HCT116 (cell line): ENCODE measurements at regions not wholly inside any gene's neighbourhood (a gene's known extent, or its start where the extent isn't known, plus 50 kb on each side); places are given as distances from the start of the nearest gene placed in this dataset.

Source experiments
- ATAC-seq: fragments of 200-7000 bp; cut with Tn5 transposase; 2 replicates; pipeline ENCODE4 v1.9.1; 2020; ENCODE audit warnings: mild to moderate bottlenecking, moderate library complexity
- BruUV-seq: library from RNA; stranded (reverse); fragments of 400-500 nt; replicated peaks from 2 replicates; lab custom pipeline; 2021; lab: Mats Ljungman, UMichigan
- CTCF ChIA-PET: fragments of 300-600 bp; sonication (Branson Sonifier 250); formaldehyde crosslinking; loops from one replicate; lab custom pipeline; 2021; ENCODE audit warnings: antibody characterized with exemption; lab: Charles Lee
- POLR2A ChIA-PET: fragments of 300-600, 350-600 bp; sonication (Branson Sonifier 250); formaldehyde crosslinking; loops from one replicate; lab custom pipeline; 2021; ENCODE audit warnings: antibody characterized with exemption; lab: Charles Lee
- RAD21 ChIA-PET, 2 experiments: fragments of 300-600 bp; sonication (Branson Sonifier 250); formaldehyde crosslinking; loops; one replicate each; lab custom pipeline; 2023; ENCODE audit warnings: low total read pairs in 2 of 2; ENCODE audit not compliant: uncharacterized antibody in 2 of 2, unreplicated experiment in 2 of 2, low non-redundant PET in 1 of 2; lab: Charles Lee
- DNase-seq: peaks from one replicate; pipeline ENCODE4 v3.0.0-alpha.2; 2010; ENCODE audit warnings: low read depth, low spot score
- H2AFZ ChIP-seq: fragments of 200-600 bp; shearing (Covaris generic), sonication (generic); 2 replicates; pipeline ENCODE4 v1.6.1; 2017; ENCODE audit warnings: low read depth, mixed run types, mixed read lengths, antibody characterized with exemption, low read length; ENCODE audit not compliant: poor library complexity, severe bottlenecking
- H3K27ac ChIP-seq: 2 replicates; pipeline ENCODE4 v1.5.1; 2012; ENCODE audit warnings: low read depth, low read length
- H3K27me3 ChIP-seq: fragments of 200-600 bp; sonication (generic); 2 replicates; pipeline ENCODE4 v1.6.1; 2016; ENCODE audit warnings: mixed run types, low read length, mixed read lengths; ENCODE audit not compliant: insufficient read depth
- H3K36me3 ChIP-seq, 2 experiments: fragments of 200-500 bp in 1 of 2; fragments of 200-600 bp in 1 of 2; sonication (Bioruptor generic) in 1 of 2; sonication (generic) in 1 of 2; 2 replicates each; pipeline versions ENCODE4 v1.5.1 to v1.6.1; 2014 to 2016; ENCODE audit warnings: low read length in 2 of 2, inconsistent platforms in 1 of 2, mixed read lengths in 1 of 2, mixed run types in 1 of 2; ENCODE audit not compliant: insufficient read depth in 2 of 2, control insufficient read depth in 1 of 2
- H3K4me1 ChIP-seq, 2 experiments: fragments of 200-600 bp in 1 of 2; sonication (generic) in 1 of 2; 2 replicates each; pipeline versions ENCODE4 v1.5.1 to v1.6.1; 2012 to 2017; ENCODE audit warnings: low read length in 2 of 2, inconsistent platforms in 1 of 2, mild to moderate bottlenecking in 1 of 2, mixed read lengths in 1 of 2, mixed run types in 1 of 2, moderate library complexity in 1 of 2; ENCODE audit not compliant: insufficient read depth in 2 of 2, control insufficient read depth in 1 of 2
- H3K4me2 ChIP-seq: fragments of 200-600 bp; sonication (generic); 2 replicates; pipeline ENCODE4 v1.6.1; 2017; ENCODE audit warnings: mixed run types, low read length, mixed read lengths
- H3K4me3 ChIP-seq, 2 experiments: fragments of 200-600 bp in 1 of 2; sonication (generic) in 1 of 2; replicated peaks in 1 of 2; 2 replicates each; pipeline ENCODE4 v1.5.1; 2011 to 2016; ENCODE audit warnings: low read length in 2 of 2, control low read depth in 1 of 2, low read depth in 1 of 2, mild to moderate bottlenecking in 1 of 2, mixed read lengths in 1 of 2, mixed run types in 1 of 2
- H3K79me2 ChIP-seq: fragments of 200-600 bp; sonication (generic); 2 replicates; pipeline ENCODE4 v1.6.1; 2017; ENCODE audit warnings: mild to moderate bottlenecking, mixed run types, low read length, moderate library complexity, mixed read lengths; ENCODE audit not compliant: insufficient read depth
- H3K9ac ChIP-seq: fragments of 200-600 bp; sonication (generic); 2 replicates; pipeline ENCODE4 v1.6.1; 2016; ENCODE audit warnings: low read length, mixed read lengths
- H3K9me2 ChIP-seq: fragments of 200-600 bp; sonication (generic), shearing (Covaris generic); 2 replicates; pipeline ENCODE4 v1.6.1; 2017; ENCODE audit warnings: mixed run types, mild to moderate bottlenecking, moderate library complexity; ENCODE audit not compliant: insufficient read depth
- H3K9me3 ChIP-seq, 2 experiments: fragments of 200-500 bp in 1 of 2; fragments of 200-600 bp in 1 of 2; sonication (Bioruptor generic) in 1 of 2; sonication (generic) in 1 of 2; 2 replicates each; pipeline ENCODE4 v1.6.1; 2014 to 2017; ENCODE audit warnings: low read length in 2 of 2, mixed read lengths in 2 of 2, inconsistent platforms in 1 of 2, low read depth in 1 of 2, mild to moderate bottlenecking in 1 of 2, mixed run types in 1 of 2, moderate library complexity in 1 of 2; ENCODE audit not compliant: control insufficient read depth in 1 of 2, insufficient read depth in 1 of 2
- H4K20me1 ChIP-seq: fragments of 200-600 bp; sonication (generic), shearing (Covaris generic); 2 replicates; pipeline ENCODE4 v1.6.1; 2017; ENCODE audit warnings: mixed run types, mild to moderate bottlenecking, moderate library complexity; ENCODE audit not compliant: insufficient read depth
- ATF3 ChIP-seq: IDR thresholded peaks from 2 replicates; pipeline ENCODE4 v1.6.1; 2012
- CBX3 ChIP-seq: IDR thresholded peaks from 2 replicates; pipeline ENCODE4 v1.6.1; 2012; ENCODE audit warnings: low read depth
- CEBPB ChIP-seq: IDR thresholded peaks from 2 replicates; pipeline ENCODE4 v1.6.1; 2012; ENCODE audit warnings: low read depth
- CTCF ChIP-seq, 3 experiments: fragments of 200-600 bp in 1 of 3; sonication (generic) in 1 of 3; IDR thresholded peaks in 2 of 3; conservative IDR thresholded peaks in 1 of 3; 2 replicates each; pipeline ENCODE4 v1.5.1; 2012 to 2017; ENCODE audit warnings: low read depth in 2 of 3, low read length in 2 of 3, antibody characterized with exemption in 1 of 3, borderline replicate concordance in 1 of 3, control low read depth in 1 of 3, mild to moderate bottlenecking in 1 of 3, mixed read lengths in 1 of 3, mixed run types in 1 of 3, moderate library complexity in 1 of 3; ENCODE audit not compliant: insufficient read depth in 1 of 3
- ELF1 ChIP-seq: IDR thresholded peaks from 2 replicates; pipeline ENCODE4 v1.6.1; 2012; ENCODE audit warnings: low read depth, borderline replicate concordance
- EZH2 ChIP-seq: fragments of 200-600 bp; sonication (generic); IDR thresholded peaks from 2 replicates; pipeline ENCODE4 v1.6.1; 2017; ENCODE audit warnings: antibody characterized with exemption, mixed run types
- FOSL1 ChIP-seq: IDR thresholded peaks from 2 replicates; pipeline ENCODE4 v1.6.1; 2012; ENCODE audit warnings: low read depth
- JUND ChIP-seq: IDR thresholded peaks from 2 replicates; pipeline ENCODE4 v1.6.1; 2012
- POLR2AphosphoS5 ChIP-seq: IDR thresholded peaks from 2 replicates; pipeline ENCODE4 v1.6.1; 2011; ENCODE audit warnings: mild to moderate bottlenecking, low read depth, low read length, moderate library complexity
- SIN3A ChIP-seq: IDR thresholded peaks from 2 replicates; pipeline ENCODE4 v1.6.1; 2012; ENCODE audit warnings: low read depth
- intact Hi-C: fragments of 100-400 bp; cut with micrococcal nuclease; formaldehyde crosslinking; loops from 2 replicates; pipeline ENCODE4 v1.10.0; 2022
- TF ChIP-seq, protein P1 (sequence below): IDR thresholded peaks from 2 replicates; pipeline ENCODE4 v1.6.1; 2012
- TF ChIP-seq, protein P2 (sequence below): IDR thresholded peaks from 2 replicates; pipeline ENCODE4 v1.6.1; 2011; ENCODE audit warnings: mild to moderate bottlenecking, low read length, moderate library complexity; ENCODE audit not compliant: insufficient replicate concordance; ENCODE audit errors: extremely low read depth
- TF ChIP-seq, protein P3 (sequence below): IDR thresholded peaks from 2 replicates; pipeline ENCODE4 v1.6.1; 2012; ENCODE audit warnings: low read depth

GRCh38 chr7:68133045-68133444 lies 1136.4 kb downstream of the TYW1 start:
- ATAC-seq = no peak
- TF ChIP-seq ATF3 = no peak
- TF ChIP-seq EZH2 = no peak
- no peak for TF ChIP-seq CTCF (IDR thresholded peaks at IDR 0.05 in 2 of 3, conservative IDR thresholded peaks at IDR 0.05 in 1 of 3; ENCODE audit: borderline replicate concordance in 1 of 3, insufficient read depth in 1 of 3, low read depth in 2 of 3, low read length in 2 of 3)
- TF ChIP-seq ELF1 = no peak
- no peak for TF ChIP-seq JUND
- TF ChIP-seq, protein P1, sequence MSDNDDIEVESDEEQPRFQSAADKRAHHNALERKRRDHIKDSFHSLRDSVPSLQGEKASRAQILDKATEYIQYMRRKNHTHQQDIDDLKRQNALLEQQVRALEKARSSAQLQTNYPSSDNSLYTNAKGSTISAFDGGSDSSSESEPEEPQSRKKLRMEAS = no peak
- RAD21 ChIA-PET = no interaction called here
- Histone ChIP-seq H3K27me3 (no peaks in the 10 kb centered on the region), H4K20me1 (no peaks in the 10 kb centered on the region), H3K79me2 (no peaks in the 10 kb centered on the region), H3K27ac (no peak overlapping the region), H3K36me3 (no peaks in the 10 kb centered on the region), H3K9me3 (peaks cover 0 to 13% of the 10 kb centered on the region in 2 experiments; a peak in 2 of 4 replicates), H3K4me3 (no peak overlapping the region), H3K9me2 (no peaks in the 10 kb centered on the region), H3K9ac (no peak overlapping the region), H3K4me2 (no peak overlapping the region), H2AFZ (no peak overlapping the region), H3K4me1 (no peaks in the 10 kb centered on the region)
- POLR2A ChIA-PET = no interaction called here
- intact Hi-C loops = no loop called here
- DNase-seq = no peak
- no TSS peak for BruUV-seq
- CTCF ChIA-PET = no interaction called here

DNA sequence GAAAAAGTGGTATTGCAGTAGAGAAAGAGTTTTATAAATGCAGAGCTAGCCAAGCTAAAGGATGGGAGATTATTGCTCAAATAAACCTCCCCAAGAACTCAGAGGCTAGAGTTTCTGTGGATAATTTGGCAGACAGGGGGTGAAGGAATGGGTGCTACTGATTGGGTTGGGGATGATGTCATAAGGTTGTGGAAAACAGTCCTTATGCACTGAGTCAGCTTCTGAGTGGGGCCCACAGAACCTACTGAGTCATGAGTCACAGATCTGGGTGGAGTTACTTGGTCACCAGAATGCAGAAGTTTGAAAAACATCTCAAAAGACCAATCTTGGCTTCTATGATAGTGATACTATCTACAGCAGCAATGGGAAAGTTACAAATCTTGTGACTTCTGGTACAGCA lies 1146.7 kb downstream of the TYW1 start:
- POLR2A ChIA-PET = no interaction called here
- Histone ChIP-seq H2AFZ (no peak overlapping the region), H3K27ac (no peak overlapping the region), H3K4me1 (no peaks in the 10 kb centered on the region), H3K9me3 (peaks cover 0 to 10% of the 10 kb centered on the region in 2 experiments; a peak in 2 of 4 replicates), H3K9ac (no peak overlapping the region), H3K79me2 (no peaks in the 10 kb centered on the region), H3K9me2 (no peaks in the 10 kb centered on the region), H3K36me3 (no peaks in the 10 kb centered on the region), H3K27me3 (no peaks in the 10 kb centered on the region), H3K4me2 (no peak overlapping the region), H3K4me3 (no peak overlapping the region), H4K20me1 (no peaks in the 10 kb centered on the region)
- CTCF ChIA-PET = no interaction called here
- DNase-seq (no peak), ATAC-seq (no peak)
- BruUV-seq = no TSS peak
- intact Hi-C loops = no loop called here
- RAD21 ChIA-PET = no interaction called here
- TF ChIP-seq JUND (no peak), SIN3A (no peak), FOSL1 (no peak), EZH2 (no peak), CBX3 (no peak), CEBPB (no peak), POLR2AphosphoS5 (no peak)
- TF ChIP-seq, protein P2, sequence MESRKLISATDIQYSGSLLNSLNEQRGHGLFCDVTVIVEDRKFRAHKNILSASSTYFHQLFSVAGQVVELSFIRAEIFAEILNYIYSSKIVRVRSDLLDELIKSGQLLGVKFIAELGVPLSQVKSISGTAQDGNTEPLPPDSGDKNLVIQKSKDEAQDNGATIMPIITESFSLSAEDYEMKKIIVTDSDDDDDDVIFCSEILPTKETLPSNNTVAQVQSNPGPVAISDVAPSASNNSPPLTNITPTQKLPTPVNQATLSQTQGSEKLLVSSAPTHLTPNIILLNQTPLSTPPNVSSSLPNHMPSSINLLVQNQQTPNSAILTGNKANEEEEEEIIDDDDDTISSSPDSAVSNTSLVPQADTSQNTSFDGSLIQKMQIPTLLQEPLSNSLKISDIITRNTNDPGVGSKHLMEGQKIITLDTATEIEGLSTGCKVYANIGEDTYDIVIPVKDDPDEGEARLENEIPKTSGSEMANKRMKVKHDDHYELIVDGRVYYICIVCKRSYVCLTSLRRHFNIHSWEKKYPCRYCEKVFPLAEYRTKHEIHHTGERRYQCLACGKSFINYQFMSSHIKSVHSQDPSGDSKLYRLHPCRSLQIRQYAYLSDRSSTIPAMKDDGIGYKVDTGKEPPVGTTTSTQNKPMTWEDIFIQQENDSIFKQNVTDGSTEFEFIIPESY = no peak
- TF ChIP-seq, protein P3, sequence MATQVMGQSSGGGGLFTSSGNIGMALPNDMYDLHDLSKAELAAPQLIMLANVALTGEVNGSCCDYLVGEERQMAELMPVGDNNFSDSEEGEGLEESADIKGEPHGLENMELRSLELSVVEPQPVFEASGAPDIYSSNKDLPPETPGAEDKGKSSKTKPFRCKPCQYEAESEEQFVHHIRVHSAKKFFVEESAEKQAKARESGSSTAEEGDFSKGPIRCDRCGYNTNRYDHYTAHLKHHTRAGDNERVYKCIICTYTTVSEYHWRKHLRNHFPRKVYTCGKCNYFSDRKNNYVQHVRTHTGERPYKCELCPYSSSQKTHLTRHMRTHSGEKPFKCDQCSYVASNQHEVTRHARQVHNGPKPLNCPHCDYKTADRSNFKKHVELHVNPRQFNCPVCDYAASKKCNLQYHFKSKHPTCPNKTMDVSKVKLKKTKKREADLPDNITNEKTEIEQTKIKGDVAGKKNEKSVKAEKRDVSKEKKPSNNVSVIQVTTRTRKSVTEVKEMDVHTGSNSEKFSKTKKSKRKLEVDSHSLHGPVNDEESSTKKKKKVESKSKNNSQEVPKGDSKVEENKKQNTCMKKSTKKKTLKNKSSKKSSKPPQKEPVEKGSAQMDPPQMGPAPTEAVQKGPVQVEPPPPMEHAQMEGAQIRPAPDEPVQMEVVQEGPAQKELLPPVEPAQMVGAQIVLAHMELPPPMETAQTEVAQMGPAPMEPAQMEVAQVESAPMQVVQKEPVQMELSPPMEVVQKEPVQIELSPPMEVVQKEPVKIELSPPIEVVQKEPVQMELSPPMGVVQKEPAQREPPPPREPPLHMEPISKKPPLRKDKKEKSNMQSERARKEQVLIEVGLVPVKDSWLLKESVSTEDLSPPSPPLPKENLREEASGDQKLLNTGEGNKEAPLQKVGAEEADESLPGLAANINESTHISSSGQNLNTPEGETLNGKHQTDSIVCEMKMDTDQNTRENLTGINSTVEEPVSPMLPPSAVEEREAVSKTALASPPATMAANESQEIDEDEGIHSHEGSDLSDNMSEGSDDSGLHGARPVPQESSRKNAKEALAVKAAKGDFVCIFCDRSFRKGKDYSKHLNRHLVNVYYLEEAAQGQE = no peak
